SK-N-MC (cell line): ENCODE measurements at regions not wholly inside any gene's neighbourhood (a gene's known extent, or its start where the extent isn't known, plus 50 kb on each side); places are given as distances from the start of the nearest gene placed in this dataset.

Source experiments
- EZH2 ChIP-seq: fragments of 200-600 bp; sonication (generic); IDR thresholded peaks from one replicate; pipeline ENCODE4 v1.6.1; 2017; ENCODE audit warnings: antibody characterized with exemption
- POLR2AphosphoS5 ChIP-seq: IDR thresholded peaks from 2 replicates; pipeline ENCODE4 v1.6.1; 2012; ENCODE audit warnings: mild to moderate bottlenecking, low read depth, low read length, borderline replicate concordance

GRCh38 chr2:145750144-145750543 lies 1230.2 kb upstream of the ZEB2 start:
- TF ChIP-seq POLR2AphosphoS5 (no peak), EZH2 (no peak)
